Left hindlimb (tissue), 1 donor: ENCODE measurements at regions not wholly inside any gene's neighbourhood (a gene's known extent, or its start where the extent isn't known, plus 50 kb on each side); places are given as distances from the start of the nearest gene placed in this dataset.
A peak's percentile ranks its signal among the peaks of the same experiment; 100 is the strongest.

ENCODE experiments used
- DNase-seq: peaks from one replicate; pipeline ENCODE4 v3.0.0-alpha.2; 2018

GRCh38 chr7:52980129-52980528 is 55.3 kb upstream of the POM121L12 start:
- DNase-seq = no peak

- no peak for DNase-seq
Observed at GRCh38 chr7:52973126-52973525, 62.3 kb upstream of the POM121L12 start.

DNA sequence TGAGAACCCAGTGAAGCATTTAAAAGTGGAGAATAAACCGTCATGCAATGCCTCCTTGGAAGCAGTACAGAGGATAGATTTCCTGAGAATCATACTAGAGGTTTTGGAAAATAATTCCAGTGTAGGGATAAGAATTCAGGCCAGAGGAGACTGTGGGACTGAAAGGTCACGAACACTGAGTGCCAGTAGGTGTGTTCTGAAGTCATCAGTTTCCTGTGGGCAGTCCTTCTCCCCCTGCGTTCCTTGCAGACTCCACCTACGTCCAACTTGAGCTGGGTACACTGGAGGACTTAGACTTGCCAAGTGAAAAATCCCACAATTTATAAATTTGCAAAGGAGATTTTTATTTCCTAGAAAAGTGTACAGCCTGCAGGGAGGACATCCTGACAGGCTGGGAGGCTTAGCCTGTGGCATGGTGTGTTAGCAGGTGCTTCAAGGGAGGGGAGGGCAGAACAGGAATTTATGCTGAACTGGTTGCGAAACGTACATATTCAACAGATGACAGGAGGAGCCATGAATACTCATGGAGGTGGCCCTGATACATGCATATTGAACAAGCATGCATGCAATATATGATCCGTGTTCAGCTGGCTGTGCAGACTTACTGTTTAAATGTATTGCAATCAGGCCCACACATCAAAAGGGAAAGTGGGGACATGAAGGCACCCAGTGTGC is 72.9 kb upstream of the POM121L12 start:
- no peak for DNase-seq

- DNase-seq = no peak
Observed at GRCh38 chr7:52961084-52961483, 74.3 kb upstream of the POM121L12 start.

- DNase-seq = no peak
Observed at GRCh38 chr7:52959878-52960660, 75.4 kb upstream of the POM121L12 start.

DNA sequence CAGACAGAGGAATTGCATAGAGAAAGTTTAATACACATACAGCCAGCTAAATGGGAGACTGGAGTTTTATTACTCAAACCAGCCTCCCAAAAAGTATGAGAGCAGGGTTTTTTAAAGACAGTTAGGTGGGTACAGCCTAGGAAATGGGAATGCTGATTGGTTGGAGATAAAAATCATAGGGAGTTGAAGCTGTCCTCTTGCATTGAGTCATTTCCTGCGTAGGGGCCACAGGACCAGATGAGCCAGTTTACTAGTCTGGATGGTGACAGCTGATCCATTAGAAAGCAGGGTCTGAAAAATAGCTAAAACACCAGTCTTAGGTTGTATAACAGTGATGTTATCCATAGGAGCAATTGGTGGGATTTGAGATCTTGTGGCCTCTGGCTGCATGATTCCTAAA is 76.1 kb upstream of the POM121L12 start:
- DNase-seq = no peak

DNA sequence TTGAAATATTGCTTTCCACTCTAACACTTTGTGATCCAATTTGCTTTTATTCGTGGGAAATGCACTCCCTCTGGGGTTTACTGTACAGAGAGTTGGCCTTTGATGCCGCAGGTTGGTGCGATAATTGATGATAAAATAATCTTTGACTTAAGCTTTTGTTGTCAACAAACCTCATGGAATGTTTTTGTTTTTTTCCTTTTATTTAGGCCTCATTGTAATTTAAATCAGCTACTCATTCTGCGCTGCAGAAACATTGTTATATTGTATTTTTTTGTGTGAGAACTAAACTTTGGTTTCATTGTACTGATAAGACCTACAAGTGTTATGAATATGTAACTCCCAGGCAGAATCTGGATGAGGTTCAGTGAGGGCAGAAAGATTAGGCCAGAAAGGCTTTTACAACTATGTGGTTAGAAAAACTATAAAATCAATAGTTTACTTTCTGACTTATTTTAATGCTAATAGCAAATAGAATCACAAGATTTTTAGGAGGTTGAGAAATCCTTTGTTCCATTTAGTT is 76.8 kb upstream of the POM121L12 start:
- no peak for DNase-seq

GRCh38 chr7:52956379-52956915 is 79.0 kb upstream of the POM121L12 start:
- no peak for DNase-seq

DNA sequence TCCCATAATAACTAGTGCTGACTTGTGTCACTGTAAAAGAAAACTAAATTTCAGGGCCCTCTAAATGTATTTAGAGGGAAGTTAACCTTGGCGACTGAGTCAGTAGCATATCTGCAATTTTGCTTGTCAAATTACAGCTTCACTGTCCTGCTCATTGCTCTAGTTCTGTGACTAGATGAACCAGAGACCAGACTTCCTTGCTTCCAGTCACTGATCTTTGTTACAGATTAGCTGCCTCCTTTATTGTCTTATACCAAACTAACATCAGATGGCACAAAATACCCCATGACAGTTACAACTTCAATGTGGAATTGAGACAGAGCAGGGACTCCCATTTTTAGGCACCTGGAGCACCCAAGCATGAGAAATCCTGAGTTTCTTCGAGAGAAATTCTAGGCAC is 79.9 kb upstream of the POM121L12 start:
- DNase-seq = no peak

DNA sequence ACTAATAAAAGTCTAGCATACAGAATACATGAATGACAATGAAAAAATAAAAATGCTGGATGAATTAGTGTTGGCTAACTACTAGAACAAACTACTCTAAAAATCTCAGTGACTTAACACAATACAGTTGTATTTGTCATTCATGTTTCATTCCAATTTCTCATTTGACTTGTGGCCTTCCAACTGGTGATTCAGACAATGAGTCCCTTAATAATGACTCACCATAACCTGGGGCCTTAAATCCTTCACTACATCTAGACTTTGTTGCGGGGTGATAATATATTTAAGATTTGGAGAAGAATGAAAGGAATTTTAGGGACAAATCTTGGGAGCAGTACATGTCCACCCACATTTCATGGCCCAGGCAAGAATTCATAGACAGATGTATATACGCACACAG is 90.5 kb upstream of the POM121L12 start:
- no peak for DNase-seq

- DNase-seq = peak; percentile 35
Observed at GRCh38 chr7:52940481-52940880, 95.0 kb upstream of the POM121L12 start.

- DNase-seq = no peak
Observed at GRCh38 chr7:52938455-52939133, 96.8 kb upstream of the POM121L12 start.

GRCh38 chr7:52936750-52937149 is 98.7 kb upstream of the POM121L12 start:
- no peak for DNase-seq

DNA sequence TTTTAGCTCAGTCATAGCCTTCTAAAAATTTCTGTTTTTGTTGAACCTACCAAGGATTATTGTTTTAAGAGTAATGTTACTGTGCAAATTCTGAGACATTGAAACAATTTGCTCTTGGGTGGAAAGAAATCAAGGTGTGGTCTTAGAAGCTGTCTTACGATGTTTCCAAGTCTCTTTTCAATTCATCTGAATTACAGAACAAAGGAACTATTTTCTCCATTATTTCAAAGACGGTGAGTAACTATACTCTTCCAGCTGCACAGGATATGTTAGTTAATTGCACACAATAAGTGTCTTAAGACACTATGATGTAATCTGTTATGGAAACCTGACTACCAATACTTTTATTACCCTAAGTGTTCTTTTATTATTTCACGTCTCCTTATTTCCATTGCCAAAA is 106.8 kb upstream of the POM121L12 start:
- no peak for DNase-seq

DNA sequence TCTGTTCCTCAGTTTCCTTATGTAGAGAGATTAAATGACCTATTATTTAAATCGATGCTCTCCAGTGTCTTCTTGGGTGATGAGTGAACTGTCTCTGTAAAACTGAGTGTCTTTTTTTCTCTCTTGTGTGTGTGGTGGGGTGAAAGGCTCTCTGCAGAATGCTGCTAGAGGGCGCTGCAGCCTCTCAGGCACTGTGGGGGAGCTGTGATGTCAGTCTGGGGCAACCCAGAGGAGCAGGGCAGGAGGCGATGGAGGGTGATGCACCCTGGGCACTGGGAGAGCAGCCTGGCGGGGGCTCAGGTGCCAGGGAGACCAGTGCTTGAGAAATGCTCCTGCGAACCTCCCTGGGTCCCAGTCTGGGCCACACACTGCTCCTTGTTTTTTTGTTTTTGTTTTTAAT is 110.1 kb upstream of the POM121L12 start:
- DNase-seq = no peak

GRCh38 chr7:52920977-52921376 is 114.5 kb upstream of the POM121L12 start:
- no peak for DNase-seq

GRCh38 chr7:52917982-52918578 is 117.4 kb upstream of the POM121L12 start:
- no peak for DNase-seq

DNA sequence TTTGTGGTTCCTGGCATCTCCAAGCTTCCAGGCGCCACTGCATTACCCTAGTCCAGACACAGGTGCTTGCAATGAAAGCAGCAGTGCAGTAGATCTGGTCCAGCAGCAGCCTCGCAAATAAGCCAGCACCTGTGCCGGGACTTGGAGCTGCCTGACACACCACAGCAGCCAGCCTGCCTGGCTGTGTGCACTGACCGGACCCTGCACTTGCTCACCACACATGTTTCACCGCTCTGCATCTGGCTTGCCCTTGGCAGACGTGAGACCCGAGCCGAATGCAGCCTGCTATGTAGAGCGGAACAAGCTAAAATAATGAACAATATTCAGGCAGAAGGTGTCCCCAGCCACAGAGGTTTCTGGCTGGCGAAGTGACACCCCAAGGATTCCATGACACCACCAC is 123.6 kb upstream of the POM121L12 start:
- DNase-seq = no peak

- DNase-seq = no peak
Observed at GRCh38 chr7:52911326-52911725, 124.1 kb upstream of the POM121L12 start.

DNA sequence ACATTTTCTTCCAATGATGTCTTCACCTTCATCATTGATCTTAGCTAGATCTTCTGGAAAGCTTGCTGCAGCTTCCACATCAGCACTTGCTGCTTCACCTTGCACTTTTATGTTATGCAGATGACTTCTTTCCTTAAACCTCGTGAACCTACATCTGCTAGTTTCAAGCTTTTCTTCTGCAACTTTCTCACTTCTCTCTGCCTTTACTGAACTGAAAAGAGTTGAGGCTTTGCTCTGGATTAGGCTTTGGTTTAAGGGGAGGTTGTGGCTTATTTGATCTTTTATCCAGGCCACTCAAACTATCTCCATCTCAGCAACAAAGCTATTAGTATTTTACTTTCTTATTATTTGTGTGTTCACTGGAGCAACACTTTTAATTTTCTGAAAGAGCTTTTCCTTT is 125.5 kb upstream of the POM121L12 start:
- no peak for DNase-seq

DNA sequence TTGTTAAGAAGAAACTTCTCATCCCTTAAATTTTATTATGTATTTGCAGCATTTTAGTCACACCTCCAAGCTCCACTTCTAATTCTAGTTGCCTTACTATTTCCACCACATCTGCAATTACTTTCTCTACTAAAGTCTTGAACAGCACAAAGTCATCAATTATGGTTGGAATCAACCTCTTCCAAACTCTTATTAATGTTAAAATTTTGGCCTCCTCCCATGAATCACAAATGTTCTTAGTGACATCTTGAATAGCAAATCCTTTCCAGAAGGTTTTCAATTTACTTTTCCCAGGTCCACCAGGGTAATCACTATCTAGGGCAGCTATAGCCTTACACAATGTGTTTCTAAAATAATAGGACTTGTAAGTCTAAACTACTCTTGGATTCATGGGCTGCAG is 126.3 kb upstream of the POM121L12 start:
- no peak for DNase-seq

GRCh38 chr7:52897713-52898112 is 137.7 kb upstream of the POM121L12 start:
- DNase-seq = peak; percentile 66

GRCh38 chr7:52897288-52897687 is 138.1 kb upstream of the POM121L12 start:
- no peak for DNase-seq
